ENCODE measurements at regions not wholly inside any gene's neighbourhood (a gene's known extent, or its start where the extent isn't known, plus 50 kb on each side); places are given as distances from the start of the nearest gene placed in this dataset.

DNA sequence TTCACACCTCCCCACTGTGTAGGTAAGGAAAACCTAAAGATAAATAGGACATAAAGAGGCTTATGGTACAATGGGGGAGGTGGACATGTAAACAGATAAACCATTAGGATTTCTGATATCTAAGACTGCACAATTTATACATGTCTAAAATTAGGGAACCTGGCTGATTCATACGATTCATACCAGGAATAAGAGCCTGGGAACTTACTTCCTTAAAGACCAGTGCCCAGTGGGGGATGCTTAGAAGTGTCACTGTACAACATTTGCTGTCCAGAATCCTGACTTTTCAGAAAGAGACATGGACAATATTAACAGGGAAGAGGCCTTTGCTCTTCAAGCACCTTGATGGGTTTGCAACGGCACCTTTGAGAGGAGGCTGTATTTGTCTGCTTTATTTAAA is 116.8 kb upstream of the KIT start (continued):
- TF ChIP-seq NRF1 (IDR thresholded peaks at IDR 0.05; ENCODE audit: low read depth, low read length) (no peak), KDM1A (IDR thresholded peaks at IDR 0.05; ENCODE audit: borderline replicate concordance, low read length) (no peak), RAD21 (IDR thresholded peaks at IDR 0.05 in 1 of 2, conservative IDR thresholded peaks at IDR 0.05 in 1 of 2; ENCODE audit: low read depth in 2 of 2, low read length in 2 of 2) (no peak)
